Glutamatergic neuron (in vitro differentiated cells): ENCODE measurements at regions not wholly inside any gene's neighbourhood (a gene's known extent, or its start where the extent isn't known, plus 50 kb on each side); places are given as distances from the start of the nearest gene placed in this dataset.

Experiments used
- DNase-seq: peaks from one replicate; pipeline ENCODE4 v3.0.0; 2022
- H3K27ac Mint-ChIP-seq: one replicate; pipeline ENCODE4 v1.8.0; 2020; ENCODE audit warnings: mild to moderate bottlenecking, mixed read lengths, inconsistent platforms; ENCODE audit not compliant: unreplicated experiment
- H3K27me3 Mint-ChIP-seq: one replicate; pipeline ENCODE4 v1.8.0; 2020; ENCODE audit warnings: mild to moderate bottlenecking, moderate library complexity, mixed read lengths, inconsistent platforms; ENCODE audit not compliant: unreplicated experiment
- H3K36me3 Mint-ChIP-seq: one replicate; pipeline ENCODE4 v1.8.0; 2020; ENCODE audit warnings: mild to moderate bottlenecking, mixed read lengths, inconsistent platforms; ENCODE audit not compliant: unreplicated experiment
- H3K4me1 Mint-ChIP-seq: one replicate; pipeline ENCODE4 v1.8.0; 2020; ENCODE audit warnings: mild to moderate bottlenecking, low read depth, mixed read lengths, inconsistent platforms; ENCODE audit not compliant: unreplicated experiment
- H3K4me3 Mint-ChIP-seq: one replicate; pipeline ENCODE4 v1.8.0; 2020; ENCODE audit warnings: mild to moderate bottlenecking, mixed read lengths, inconsistent platforms; ENCODE audit not compliant: unreplicated experiment
- H3K9me3 Mint-ChIP-seq: one replicate; pipeline ENCODE4 v1.8.0; 2020; ENCODE audit warnings: mild to moderate bottlenecking, moderate library complexity, mixed read lengths, inconsistent platforms; ENCODE audit not compliant: unreplicated experiment
- CTCF ChIP-seq: fragments of 200-600 bp; sonication (generic); IDR thresholded peaks from one replicate; pipeline ENCODE4 v1.5.0; 2021; ENCODE audit not compliant: partially characterized antibody, unreplicated experiment

GRCh38 chr5:27708534-27708933, 670.1 kb upstream of the CDH9 start:
- no peak for TF ChIP-seq CTCF
- Mint-ChIP-seq H3K9me3 (peaks cover 1% of the 10 kb centered on the region), H3K27me3 (no peaks in the 10 kb centered on the region), H3K36me3 (no peaks in the 10 kb centered on the region), H3K4me1 (no peaks in the 10 kb centered on the region), H3K4me3 (no peak overlapping the region), H3K27ac (no peak overlapping the region)
- DNase-seq = no peak

GRCh38 chr5:27706832-27707231, 668.4 kb upstream of the CDH9 start:
- H3K4me3 Mint-ChIP-seq = no peak overlapping the region
- H3K27me3 Mint-ChIP-seq = no peaks in the 10 kb centered on the region
- peaks cover 1% of the 10 kb centered on the region for H3K9me3 Mint-ChIP-seq
- no peaks in the 10 kb centered on the region for H3K36me3 Mint-ChIP-seq
- no peak for TF ChIP-seq CTCF
- H3K27ac Mint-ChIP-seq = no peak overlapping the region
- DNase-seq = no peak
- no peaks in the 10 kb centered on the region for H3K4me1 Mint-ChIP-seq

GRCh38 chr5:27705661-27706060, 667.3 kb upstream of the CDH9 start:
- no peak for DNase-seq
- TF ChIP-seq CTCF = no peak
- H3K27ac Mint-ChIP-seq = no peak overlapping the region
- H3K36me3 Mint-ChIP-seq = no peaks in the 10 kb centered on the region
- H3K4me3 Mint-ChIP-seq = no peak overlapping the region
- peaks cover 1% of the 10 kb centered on the region for H3K9me3 Mint-ChIP-seq
- H3K27me3 Mint-ChIP-seq = no peaks in the 10 kb centered on the region
- H3K4me1 Mint-ChIP-seq = no peaks in the 10 kb centered on the region

- TF ChIP-seq CTCF = no peak
- DNase-seq = no peak
- H3K27me3 Mint-ChIP-seq = no peaks in the 10 kb centered on the region
Observed at GRCh38 chr5:27701931-27702903, 663.8 kb upstream of the CDH9 start.

GRCh38 chr5:27700526-27700925, 662.1 kb upstream of the CDH9 start:
- Mint-ChIP-seq H3K36me3 (no peaks in the 10 kb centered on the region), H3K4me3 (no peak overlapping the region), H3K9me3 (peaks cover 1% of the 10 kb centered on the region), H3K27me3 (no peaks in the 10 kb centered on the region), H3K4me1 (no peaks in the 10 kb centered on the region), H3K27ac (no peak overlapping the region)
- TF ChIP-seq CTCF = no peak
- no peak for DNase-seq

More at GRCh38 chr5:27701931-27702903, 663.8 kb upstream of the CDH9 start:
- no peaks in the 10 kb centered on the region for H3K36me3 Mint-ChIP-seq
- no peak overlapping the region for H3K4me3 Mint-ChIP-seq
- H3K9me3 Mint-ChIP-seq = peaks cover 1% of the 10 kb centered on the region
- H3K4me1 Mint-ChIP-seq = no peaks in the 10 kb centered on the region
- H3K27ac Mint-ChIP-seq = no peak overlapping the region
